T-cell (primary cell): ENCODE measurements at regions not wholly inside any gene's neighbourhood (a gene's known extent, or its start where the extent isn't known, plus 50 kb on each side); places are given as distances from the start of the nearest gene placed in this dataset.

Source experiments
- ATAC-seq, 4 experiments: fragments of 200-7000 bp in 3 of 4; fragments of 150-1000 bp in 1 of 4; cut with Tn5 transposase; replicated peaks in 1 of 4; 1 replicate in 3 of 4; 2 replicates in 1 of 4; pipeline ENCODE4 v1.10.0; 2021; ENCODE audit warnings: moderate library complexity in 3 of 4, mild to moderate bottlenecking in 2 of 4, moderate number of reproducible peaks in 1 of 4
- CTCF ChIA-PET, 2 donors: fragments of 300-600 bp; sonication (Branson Sonifier 250); formaldehyde crosslinking; loops; one replicate each; lab custom pipeline; 2022; ENCODE audit warnings: antibody characterized with exemption in 2 of 2; lab: Charles Lee
- POLR2A ChIA-PET, 2 donors: fragments of 300-600 bp; sonication (Branson Sonifier 250); formaldehyde crosslinking; loops; one replicate each; lab custom pipeline; 2022; ENCODE audit warnings: antibody characterized with exemption in 2 of 2; lab: Charles Lee
- DNase-seq, 35 experiments: peaks; one replicate each; pipeline versions ENCODE4 v3.0.0 to v3.0.0-alpha.2; 2013 to 2023
- H3K27ac ChIP-seq: one replicate; pipeline ENCODE4 v1.5.1; 2013; ENCODE audit warnings: low read length
- H3K27me3 ChIP-seq, 2 experiments: replicated peaks in 1 of 2; 1 replicate in 1 of 2; 2 replicates in 1 of 2; pipeline versions ENCODE4 v1.6.1 to v1.7.0; 2013; ENCODE audit warnings: low read length in 1 of 2, mixed read lengths in 1 of 2; ENCODE audit not compliant: control insufficient read depth in 2 of 2, insufficient read depth in 2 of 2; ENCODE audit errors: extremely low read depth in 1 of 2
- H3K36me3 ChIP-seq, 2 donors: 1 replicate in 1 of 2; 2 replicates in 1 of 2; pipeline versions ENCODE4 v1.6.1 to v1.7.0; 2013; ENCODE audit warnings: low read length in 1 of 2; ENCODE audit not compliant: control insufficient read depth in 2 of 2, insufficient read depth in 1 of 2; ENCODE audit errors: extremely low read depth in 1 of 2
- H3K4me1 ChIP-seq, 2 experiments: 1 replicate in 1 of 2; 2 replicates in 1 of 2; pipeline versions ENCODE4 v1.6.1 to v1.7.0; 2013; ENCODE audit warnings: low read length in 2 of 2, mixed read lengths in 1 of 2; ENCODE audit not compliant: insufficient read depth in 2 of 2, control insufficient read depth in 1 of 2; ENCODE audit errors: extremely low read depth in 1 of 2
- H3K4me3 ChIP-seq, 2 donors: 1 replicate in 1 of 2; 2 replicates in 1 of 2; pipeline versions ENCODE4 v1.5.1 to v1.7.0; 2013; ENCODE audit warnings: mild to moderate bottlenecking in 2 of 2, low read length in 1 of 2, moderate library complexity in 1 of 2; ENCODE audit not compliant: control insufficient read depth in 1 of 2; ENCODE audit errors: extremely low read depth in 1 of 2
- H3K9me3 ChIP-seq: 2 replicates; pipeline ENCODE4 v1.7.0; 2013
- H3K27ac Mint-ChIP-seq, 2 donors: one replicate each; pipeline ENCODE4 v1.8.0; 2020 to 2021; ENCODE audit warnings: mild to moderate bottlenecking in 2 of 2, mixed read lengths in 2 of 2
- H3K27me3 Mint-ChIP-seq, 2 donors: one replicate each; pipeline ENCODE4 v1.8.0; 2021 to 2022; ENCODE audit warnings: mixed read lengths in 2 of 2
- H3K36me3 Mint-ChIP-seq: one replicate; pipeline ENCODE4 v1.8.0; 2021; ENCODE audit warnings: mixed read lengths
- H3K4me1 Mint-ChIP-seq, 3 donors: one replicate each; pipeline ENCODE4 v1.8.0; 2020 to 2022; ENCODE audit warnings: mixed read lengths in 3 of 3, mild to moderate bottlenecking in 1 of 3
- H3K4me3 Mint-ChIP-seq, 3 donors: one replicate each; pipeline ENCODE4 v1.8.0; 2020 to 2022; ENCODE audit warnings: mild to moderate bottlenecking in 3 of 3, mixed read lengths in 3 of 3, moderate library complexity in 3 of 3
- H3K9me3 Mint-ChIP-seq, 3 donors: one replicate each; pipeline ENCODE4 v1.8.0; 2020 to 2022; ENCODE audit warnings: mixed read lengths in 3 of 3
- WGBS: methylation state at CpG from one replicate; pipeline ENCODE4 v1.1.5; 2013; ENCODE audit warnings: missing lambda C conversion rate; ENCODE audit not compliant: insufficient coverage; 5-methylcytosine and 5-hydroxymethylcytosine counted together

- POLR2A ChIA-PET = interaction anchor here (0.5 to 1.9 kb wide), 3 partner anchors 14 to 79 kb away, joined by 3 to 10 read pairs (median 4); no protein-coding TSS in a partner anchor
- DNase-seq (no peak), ATAC-seq (no peak)
- Mint-ChIP-seq H3K27ac (peak overlapping the region; percentile 97), H3K9me3 (no peaks in the 10 kb centered on the region), H3K36me3 (no peaks in the 10 kb centered on the region), H3K4me1 (peaks cover 61 to 79% (median 66%) of the 10 kb centered on the region in 3 donors), H3K27me3 (no peaks in the 10 kb centered on the region), H3K4me3 (peak overlapping the region in 2 of 3 donors; percentile 13 to 74)
- Histone ChIP-seq H3K27ac (peak overlapping the region; percentile 22), H3K27me3 (no peaks in the 10 kb centered on the region), H3K4me1 (peaks cover 43 to 60% of the 10 kb centered on the region in 2 experiments), H3K4me3 (no peak overlapping the region), H3K9me3 (no peaks in the 10 kb centered on the region), H3K36me3 (no peaks in the 10 kb centered on the region)
- 96% methylated on average over 3 of the region's 3 CpGs for WGBS
- CTCF ChIA-PET = interaction anchor here in 1 of 2 donors (0.6 to 2.2 kb wide), 3 partner anchors 12 to 50 kb away, joined by 3 to 15 read pairs (median 7); no protein-coding TSS in a partner anchor
These were observed 65.1 kb downstream of the IRF2BPL start for GRCh38 chr14:76963372-76963771.

- CTCF ChIA-PET = interaction anchor here (0.6 to 2.4 kb wide), 24 partner anchors 9 to 109 kb away, joined by 3 to 29 read pairs (median 6); partner anchors contain the start of gene IRF2BPL (in 1 of the 2)
- POLR2A ChIA-PET = interaction anchor here (0.5 to 3.3 kb wide), 14 partner anchors 9 to 537 kb away, joined by 3 to 21 read pairs (median 6); no protein-coding TSS in a partner anchor
These were observed 66.2 kb downstream of the IRF2BPL start for GRCh38 chr14:76962303-76962660.

DNA sequence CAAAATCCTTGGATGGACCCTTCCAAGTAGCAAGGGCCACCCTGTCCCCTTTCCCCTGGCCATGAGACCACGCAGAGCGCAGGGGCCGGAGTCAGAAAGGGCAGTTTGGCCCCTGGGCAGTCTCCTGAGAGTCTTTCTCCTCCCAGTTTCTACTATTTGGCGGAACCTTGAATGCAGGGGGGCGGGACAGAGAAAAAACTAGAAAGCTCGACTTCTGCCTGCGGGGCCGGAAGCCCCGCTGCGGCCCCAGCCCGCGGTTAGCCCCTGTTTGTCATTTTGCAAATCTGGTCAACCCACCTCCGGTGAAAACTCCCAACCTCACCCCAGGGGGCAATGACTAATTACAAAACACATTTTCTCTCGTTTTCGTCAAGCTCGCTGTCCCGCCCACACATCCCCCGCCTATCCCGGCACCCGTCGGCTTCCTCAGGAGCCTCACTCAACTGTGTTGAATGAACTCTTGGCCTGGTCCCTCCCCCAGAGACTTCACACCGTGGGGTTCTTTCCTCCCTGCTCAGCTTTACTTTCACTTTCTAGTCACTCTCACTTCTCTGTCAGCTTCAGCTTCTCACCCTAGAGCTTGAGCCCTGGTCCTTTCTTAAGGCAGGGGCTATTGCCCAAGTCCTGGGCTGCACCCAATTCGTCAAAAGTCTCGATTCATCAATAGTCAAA, 66.7 kb downstream of the IRF2BPL start:
- Mint-ChIP-seq H3K27ac (peak overlapping the region; percentile 97), H3K36me3 (no peaks in the 10 kb centered on the region), H3K27me3 (no peaks in the 10 kb centered on the region), H3K4me1 (peaks cover 75 to 91% (median 76%) of the 10 kb centered on the region in 3 donors), H3K9me3 (no peaks in the 10 kb centered on the region), H3K4me3 (peak overlapping the region; percentile 74 to 80 (median 77))
- DNase-seq (peak; percentile 77 to 98 (median 96)), ATAC-seq (peak; percentile 89 to 93 (median 92))
- WGBS = 0% methylated on average over 17 of the region's 24 CpGs
- ChIA-PET CTCF (interaction anchor here (0.6 to 2.4 kb wide), 29 partner anchors 8 to 134 kb away, joined by 3 to 29 read pairs (median 4); partner anchors contain the start of gene IRF2BPL (in 1 of the 2)), POLR2A (interaction anchor here (0.5 to 3.3 kb wide), 14 partner anchors 9 to 537 kb away, joined by 3 to 21 read pairs (median 6); no protein-coding TSS in a partner anchor)
- Histone ChIP-seq H3K27me3 (no peaks in the 10 kb centered on the region), H3K4me1 (peaks cover 58 to 76% of the 10 kb centered on the region in 2 experiments), H3K27ac (peak overlapping the region; percentile 89), H3K9me3 (no peaks in the 10 kb centered on the region), H3K36me3 (no peaks in the 10 kb centered on the region), H3K4me3 (peak overlapping the region; percentile 49 to 62)

More at GRCh38 chr14:76962303-76962660, 66.2 kb downstream of the IRF2BPL start:
- H3K27me3 Mint-ChIP-seq = no peaks in the 10 kb centered on the region
- Histone ChIP-seq H3K27me3 (no peaks in the 10 kb centered on the region), H3K36me3 (no peaks in the 10 kb centered on the region), H3K27ac (peak overlapping the region; percentile 89), H3K4me1 (peaks cover 54 to 71% of the 10 kb centered on the region in 2 experiments), H3K4me3 (peak overlapping the region; percentile 49 to 62), H3K9me3 (no peaks in the 10 kb centered on the region)
- WGBS = no CpG with 5 or more reads among the region's 1 CpG
- DNase-seq = no peak
- peaks cover 70 to 89% (median 71%) of the 10 kb centered on the region in 3 donors for H3K4me1 Mint-ChIP-seq
- ATAC-seq = peak in 1 of 4 experiments; percentile 4
- peak overlapping the region; percentile 97 for H3K27ac Mint-ChIP-seq
- H3K9me3 Mint-ChIP-seq = no peaks in the 10 kb centered on the region
- no peaks in the 10 kb centered on the region for H3K36me3 Mint-ChIP-seq
- peak overlapping the region; percentile 74 to 80 (median 77) for H3K4me3 Mint-ChIP-seq

DNA sequence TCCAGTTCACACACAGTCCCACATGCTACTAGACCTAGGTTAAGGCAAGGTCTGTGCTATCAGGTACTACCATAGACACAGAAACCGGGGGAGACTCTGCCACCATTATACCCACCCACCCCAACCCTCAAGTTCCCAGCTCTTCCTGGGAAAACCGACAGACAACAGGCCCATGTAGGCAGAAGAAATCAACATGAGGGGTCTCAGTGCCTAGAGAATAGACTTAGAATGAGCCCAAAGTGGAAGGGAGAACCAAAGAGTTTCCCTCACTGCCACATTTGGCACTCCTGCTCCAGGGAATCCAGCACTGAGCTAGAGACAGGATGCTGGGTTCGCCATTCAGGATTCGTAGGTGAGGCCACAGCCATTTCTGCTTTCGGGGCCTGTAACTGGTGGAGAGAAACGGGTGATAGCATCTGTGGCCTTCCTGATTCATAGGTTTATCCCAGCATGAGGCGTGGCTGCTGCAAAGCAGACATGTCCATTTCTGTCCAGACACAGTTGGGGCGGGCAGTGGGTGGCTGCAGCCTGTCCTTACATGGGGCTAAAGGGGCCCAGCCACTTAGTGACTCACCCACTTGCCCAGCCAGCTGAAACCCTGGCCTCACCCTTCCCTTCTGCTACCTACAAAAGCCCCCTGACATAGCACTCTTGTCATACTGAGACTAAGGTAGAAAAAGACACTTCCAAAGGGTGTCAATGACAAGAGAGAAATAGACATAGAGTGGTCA, 69.4 kb downstream of the IRF2BPL start:
- H3K4me1 ChIP-seq = peaks cover 51 to 83% of the 10 kb centered on the region in 2 experiments
- no peak overlapping the region for H3K4me3 ChIP-seq
- Mint-ChIP-seq H3K27ac (peak overlapping the region; percentile 48 to 92), H3K36me3 (no peaks in the 10 kb centered on the region), H3K9me3 (no peaks in the 10 kb centered on the region), H3K4me3 (no peak overlapping the region), H3K27me3 (no peaks in the 10 kb centered on the region), H3K4me1 (peaks cover 73 to 90% (median 76%) of the 10 kb centered on the region in 3 donors)
- no peaks in the 10 kb centered on the region for H3K36me3 ChIP-seq
- H3K27me3 ChIP-seq = no peaks in the 10 kb centered on the region
- no peak for ATAC-seq
- no peak for DNase-seq
- WGBS = 90% methylated on average over 4 of the region's 8 CpGs
- no peaks in the 10 kb centered on the region for H3K9me3 ChIP-seq
- peak overlapping the region; percentile 35 for H3K27ac ChIP-seq
- ChIA-PET CTCF (interaction anchor here in 1 of 2 donors (0.6 kb wide), 1 partner anchor 66 kb away, joined by 6 read pairs; no protein-coding TSS in a partner anchor), POLR2A (interaction anchor here in 1 of 2 donors (0.6 kb wide), 2 partner anchors 28 to 35 kb away, joined by 3 to 5 read pairs; no protein-coding TSS in a partner anchor)

- Histone ChIP-seq H3K27me3 (no peaks in the 10 kb centered on the region), H3K4me1 (peaks cover 50 to 83% of the 10 kb centered on the region in 2 experiments), H3K9me3 (no peaks in the 10 kb centered on the region), H3K36me3 (no peaks in the 10 kb centered on the region), H3K27ac (peak overlapping the region; percentile 35), H3K4me3 (no peak overlapping the region)
- Mint-ChIP-seq H3K9me3 (no peaks in the 10 kb centered on the region), H3K36me3 (no peaks in the 10 kb centered on the region), H3K27ac (peak overlapping the region; percentile 91 to 92), H3K4me1 (peaks cover 72 to 88% (median 74%) of the 10 kb centered on the region in 3 donors), H3K27me3 (no peaks in the 10 kb centered on the region), H3K4me3 (peak overlapping the region in 1 of 3 donors; percentile 86)
- CTCF ChIA-PET = interaction anchor here in 1 of 2 donors (0.5 to 1.0 kb wide), 2 partner anchors 8 to 9 kb away, joined by 3 to 6 read pairs; no protein-coding TSS in a partner anchor
- POLR2A ChIA-PET = no interaction called here
- DNase-seq (peak in 1 of 35 experiments; percentile 35), ATAC-seq (no peak)
- 97% methylated on average over 5 of the region's 11 CpGs for WGBS
These were observed 70.2 kb downstream of the IRF2BPL start for GRCh38 chr14:76958020-76958979.
